ENCODE measurements at regions not wholly inside any gene's neighbourhood (a gene's known extent, or its start where the extent isn't known, plus 50 kb on each side); places are given as distances from the start of the nearest gene placed in this dataset.

DNA sequence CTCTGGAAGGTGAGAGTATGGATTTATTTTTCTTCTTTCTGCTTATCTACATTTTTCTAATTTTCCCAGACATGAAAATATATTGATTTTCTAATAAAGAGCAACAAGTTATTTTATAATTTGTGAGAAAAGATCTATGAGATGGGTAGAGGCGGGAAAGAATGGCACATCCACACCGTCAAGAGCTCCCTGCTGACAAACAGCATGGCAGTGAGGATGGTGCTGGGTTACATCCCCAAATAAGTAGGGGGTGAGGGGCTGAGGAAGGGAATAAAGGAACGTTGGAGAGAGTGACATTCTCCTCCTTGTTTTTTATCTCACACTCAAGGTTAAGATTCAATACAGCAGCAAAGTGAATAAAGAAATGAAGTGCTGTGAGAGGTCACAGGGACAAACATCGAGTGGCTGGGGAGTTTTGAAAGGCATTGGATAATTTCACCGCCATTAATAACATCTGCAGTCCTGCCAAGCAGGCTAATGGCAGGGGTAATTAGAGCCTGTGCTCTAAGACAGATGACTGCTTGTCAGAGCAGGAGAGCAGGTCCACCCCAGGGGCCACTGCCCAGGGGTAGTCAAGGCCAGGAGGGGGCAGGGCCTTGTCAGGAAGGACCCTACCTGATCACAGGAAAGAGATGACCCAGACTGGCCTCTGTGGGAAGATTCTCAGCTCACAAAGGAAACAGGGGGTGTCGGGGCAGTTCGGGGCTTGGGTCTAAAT, 323.8 kb downstream of the FBXW7 start (continued):
- TF ChIP-seq KDM1A (IDR thresholded peaks at IDR 0.05; ENCODE audit: borderline replicate concordance) (no peak), SRF (IDR thresholded peaks at IDR 0.05; ENCODE audit: low read depth in 2 of 2, low read length in 2 of 2) (no peak), ZSCAN29 (IDR thresholded peaks at IDR 0.05) (no peak), NBN (IDR thresholded peaks at IDR 0.05) (no peak), ZNF24 (IDR thresholded peaks at IDR 0.05) (no peak), HCFC1 (IDR thresholded peaks at IDR 0.05; ENCODE audit: low read length) (no peak), KAT2A (conservative IDR thresholded peaks at IDR 0.05; ENCODE audit: control insufficient read depth, low read depth, low read length) (no peak)
- TF ChIP-seq, protein P1, sequence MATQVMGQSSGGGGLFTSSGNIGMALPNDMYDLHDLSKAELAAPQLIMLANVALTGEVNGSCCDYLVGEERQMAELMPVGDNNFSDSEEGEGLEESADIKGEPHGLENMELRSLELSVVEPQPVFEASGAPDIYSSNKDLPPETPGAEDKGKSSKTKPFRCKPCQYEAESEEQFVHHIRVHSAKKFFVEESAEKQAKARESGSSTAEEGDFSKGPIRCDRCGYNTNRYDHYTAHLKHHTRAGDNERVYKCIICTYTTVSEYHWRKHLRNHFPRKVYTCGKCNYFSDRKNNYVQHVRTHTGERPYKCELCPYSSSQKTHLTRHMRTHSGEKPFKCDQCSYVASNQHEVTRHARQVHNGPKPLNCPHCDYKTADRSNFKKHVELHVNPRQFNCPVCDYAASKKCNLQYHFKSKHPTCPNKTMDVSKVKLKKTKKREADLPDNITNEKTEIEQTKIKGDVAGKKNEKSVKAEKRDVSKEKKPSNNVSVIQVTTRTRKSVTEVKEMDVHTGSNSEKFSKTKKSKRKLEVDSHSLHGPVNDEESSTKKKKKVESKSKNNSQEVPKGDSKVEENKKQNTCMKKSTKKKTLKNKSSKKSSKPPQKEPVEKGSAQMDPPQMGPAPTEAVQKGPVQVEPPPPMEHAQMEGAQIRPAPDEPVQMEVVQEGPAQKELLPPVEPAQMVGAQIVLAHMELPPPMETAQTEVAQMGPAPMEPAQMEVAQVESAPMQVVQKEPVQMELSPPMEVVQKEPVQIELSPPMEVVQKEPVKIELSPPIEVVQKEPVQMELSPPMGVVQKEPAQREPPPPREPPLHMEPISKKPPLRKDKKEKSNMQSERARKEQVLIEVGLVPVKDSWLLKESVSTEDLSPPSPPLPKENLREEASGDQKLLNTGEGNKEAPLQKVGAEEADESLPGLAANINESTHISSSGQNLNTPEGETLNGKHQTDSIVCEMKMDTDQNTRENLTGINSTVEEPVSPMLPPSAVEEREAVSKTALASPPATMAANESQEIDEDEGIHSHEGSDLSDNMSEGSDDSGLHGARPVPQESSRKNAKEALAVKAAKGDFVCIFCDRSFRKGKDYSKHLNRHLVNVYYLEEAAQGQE (IDR thresholded peaks at IDR 0.05; ENCODE audit: low read depth, low read length) = no peak
- TF ChIP-seq, protein P2, sequence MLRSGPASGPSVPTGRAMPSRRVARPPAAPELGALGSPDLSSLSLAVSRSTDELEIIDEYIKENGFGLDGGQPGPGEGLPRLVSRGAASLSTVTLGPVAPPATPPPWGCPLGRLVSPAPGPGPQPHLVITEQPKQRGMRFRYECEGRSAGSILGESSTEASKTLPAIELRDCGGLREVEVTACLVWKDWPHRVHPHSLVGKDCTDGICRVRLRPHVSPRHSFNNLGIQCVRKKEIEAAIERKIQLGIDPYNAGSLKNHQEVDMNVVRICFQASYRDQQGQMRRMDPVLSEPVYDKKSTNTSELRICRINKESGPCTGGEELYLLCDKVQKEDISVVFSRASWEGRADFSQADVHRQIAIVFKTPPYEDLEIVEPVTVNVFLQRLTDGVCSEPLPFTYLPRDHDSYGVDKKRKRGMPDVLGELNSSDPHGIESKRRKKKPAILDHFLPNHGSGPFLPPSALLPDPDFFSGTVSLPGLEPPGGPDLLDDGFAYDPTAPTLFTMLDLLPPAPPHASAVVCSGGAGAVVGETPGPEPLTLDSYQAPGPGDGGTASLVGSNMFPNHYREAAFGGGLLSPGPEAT (IDR thresholded peaks at IDR 0.05; ENCODE audit: low read depth) = no peak
- TF ChIP-seq, protein P3, sequence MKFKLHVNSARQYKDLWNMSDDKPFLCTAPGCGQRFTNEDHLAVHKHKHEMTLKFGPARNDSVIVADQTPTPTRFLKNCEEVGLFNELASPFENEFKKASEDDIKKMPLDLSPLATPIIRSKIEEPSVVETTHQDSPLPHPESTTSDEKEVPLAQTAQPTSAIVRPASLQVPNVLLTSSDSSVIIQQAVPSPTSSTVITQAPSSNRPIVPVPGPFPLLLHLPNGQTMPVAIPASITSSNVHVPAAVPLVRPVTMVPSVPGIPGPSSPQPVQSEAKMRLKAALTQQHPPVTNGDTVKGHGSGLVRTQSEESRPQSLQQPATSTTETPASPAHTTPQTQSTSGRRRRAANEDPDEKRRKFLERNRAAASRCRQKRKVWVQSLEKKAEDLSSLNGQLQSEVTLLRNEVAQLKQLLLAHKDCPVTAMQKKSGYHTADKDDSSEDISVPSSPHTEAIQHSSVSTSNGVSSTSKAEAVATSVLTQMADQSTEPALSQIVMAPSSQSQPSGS (IDR thresholded peaks at IDR 0.05; ENCODE audit: low read length) = no peak

Measured in GM12878 (cell line).